K562 (cell line): ENCODE measurements at regions not wholly inside any gene's neighbourhood (a gene's known extent, or its start where the extent isn't known, plus 50 kb on each side); places are given as distances from the start of the nearest gene placed in this dataset.
A peak's percentile ranks its signal among the peaks of the same experiment; 100 is the strongest.

Source experiments
- CBX5 ChIP-seq: IDR thresholded peaks from 2 replicates; pipeline ENCODE4 v1.6.1; 2014; ENCODE audit warnings: low read depth, borderline replicate concordance
- CHCHD3 ChIP-seq: fragments of 250-450 bp; sonication (Bioruptor Pico); IDR thresholded peaks from 2 replicates; pipeline ENCODE4 v2.1.2; 2022; ENCODE audit warnings: mild to moderate bottlenecking
- CHD1 ChIP-seq: fragments of 200-600 bp; sonication (generic); IDR thresholded peaks from one replicate; pipeline ENCODE4 v1.6.1; 2012; ENCODE audit warnings: mild to moderate bottlenecking, moderate library complexity, low read length, inconsistent platforms
- CUX1 ChIP-seq: fragments of 200-800 bp; sonication (Bioruptor generic); IDR thresholded peaks from 2 replicates; pipeline ENCODE4 v1.6.1; 2016; ENCODE audit warnings: missing genetic modification characterization, missing compliant biosample characterization
- ELF1 ChIP-seq: fragments of 200-800 bp; sonication (Bioruptor generic); IDR thresholded peaks from 2 replicates; pipeline ENCODE4 v1.6.1; 2016; ENCODE audit warnings: missing genetic modification characterization, missing compliant biosample characterization
- ESRRB ChIP-seq: fragments of 250-450 bp; sonication (Bioruptor Pico); IDR thresholded peaks from 2 replicates; pipeline ENCODE4 v1.5.0; 2020; ENCODE audit warnings: mild to moderate bottlenecking, moderate library complexity, borderline replicate concordance
- HBP1 ChIP-seq: fragments of 450-650 bp; formaldehyde crosslinking; IDR thresholded peaks from 2 replicates; pipeline ENCODE4 v1.4.0; 2022; ENCODE audit warnings: missing genetic modification characterization
- HDAC1 ChIP-seq, 2 experiments: fragments of 450-650 bp; IDR thresholded peaks; 2 replicates each; pipeline ENCODE4 v1.6.1; 2016 to 2017; ENCODE audit warnings: inconsistent platforms in 1 of 2, mild to moderate bottlenecking in 1 of 2, moderate library complexity in 1 of 2
- LCOR ChIP-seq: sonication (generic); formaldehyde crosslinking; IDR thresholded peaks from 2 replicates; pipeline ENCODE4 v1.8.0; 2022; ENCODE audit warnings: mild to moderate bottlenecking, missing genetic modification reagents
- MIER1 ChIP-seq: fragments of 450-650 bp; IDR thresholded peaks from 2 replicates; pipeline ENCODE4 v1.6.1; 2016; ENCODE audit warnings: antibody characterized with exemption, mild to moderate bottlenecking, low read depth
- POLR2A ChIP-seq: fragments of 450-650 bp; conservative IDR thresholded peaks from 2 replicates; pipeline ENCODE4 v1.6.1; 2016
- RUNX1 ChIP-seq: sonication (generic); IDR thresholded peaks from 2 replicates; pipeline ENCODE4 v1.6.1; 2016; ENCODE audit warnings: antibody characterized with exemption, low read depth
- TFE3 ChIP-seq: fragments of 450-650 bp; formaldehyde crosslinking; IDR thresholded peaks from 2 replicates; pipeline ENCODE4 v1.4.0; 2020; ENCODE audit warnings: mild to moderate bottlenecking, mixed read lengths
- TSC22D4 ChIP-seq: fragments of 450-650 bp; IDR thresholded peaks from 2 replicates; pipeline ENCODE4 v1.6.1; 2016; ENCODE audit warnings: missing genetic modification characterization, missing biosample characterization, control low read depth
- UBTF ChIP-seq, 2 experiments: IDR thresholded peaks; 2 replicates each; pipeline ENCODE4 v1.6.1; 2012; ENCODE audit warnings: improper control_type of control experiment in 2 of 2, low read depth in 2 of 2, low read length in 2 of 2, borderline replicate concordance in 1 of 2
- ZBTB7A ChIP-seq: IDR thresholded peaks from 2 replicates; pipeline ENCODE4 v1.6.1; 2011; ENCODE audit warnings: low read depth, mild to moderate bottlenecking, low read length, moderate library complexity, borderline replicate concordance; ENCODE audit not compliant: control insufficient read depth
- ZKSCAN1 ChIP-seq: fragments of 150-350 bp; IDR thresholded peaks from 2 replicates; pipeline ENCODE4 v1.6.1; 2016; ENCODE audit warnings: low read depth, low read length
- ZNF274 ChIP-seq: IDR thresholded peaks from 2 replicates; pipeline ENCODE4 v1.6.1; 2011; ENCODE audit warnings: low read depth, mild to moderate bottlenecking, low read length, moderate library complexity, borderline replicate concordance
- ZNF644 ChIP-seq: fragments of 200-800 bp; sonication (Bioruptor generic); IDR thresholded peaks from 2 replicates; pipeline ENCODE4 v1.6.1; 2016; ENCODE audit warnings: low read depth, missing genetic modification characterization, missing compliant biosample characterization
- ZNF766 ChIP-seq: fragments of 200-800 bp; sonication (Bioruptor generic); conservative IDR thresholded peaks from 2 replicates; pipeline ENCODE4 v1.6.1; 2016; ENCODE audit warnings: missing genetic modification characterization, missing compliant biosample characterization

GRCh38 chr10:21097926-21098355 is 200.8 kb upstream of the NEBL start (continued):
- no peak for TF ChIP-seq ZNF274
- no peak for TF ChIP-seq CHCHD3 (CRISPR knock-in tag)
- TF ChIP-seq HBP1 (CRISPR knock-in tag) = peak; percentile 98
- TF ChIP-seq UBTF (IDR thresholded peaks at IDR 0.05; ENCODE audit: borderline replicate concordance in 1 of 2, low read depth in 2 of 2, low read length in 2 of 2) = no peak
- TF ChIP-seq POLR2A = no peak
- TF ChIP-seq CUX1 (CRISPR knock-in tag) = no peak
- TF ChIP-seq ZKSCAN1 = no peak
- TF ChIP-seq ESRRB (CRISPR knock-in tag) = no peak
- TF ChIP-seq HDAC1 (IDR thresholded peaks at IDR 0.05) = no peak
- no peak for TF ChIP-seq TFE3
- no peak for TF ChIP-seq MIER1
- TF ChIP-seq CHD1 = no peak
- no peak for TF ChIP-seq LCOR (CRISPR knock-in tag)
- TF ChIP-seq CBX5 = no peak
- no peak for TF ChIP-seq ZBTB7A
- TF ChIP-seq TSC22D4 (tag) = no peak
- no peak for TF ChIP-seq RUNX1
- 0 out of 2 replicates have a peak, but pooled peaks have one; percentile 8 for TF ChIP-seq ELF1 (tag)
- TF ChIP-seq ZNF644 (tag) = no peak
- no peak for TF ChIP-seq ZNF766
